Suprapubic skin (tissue), 4 donors: ENCODE measurements at regions not wholly inside any gene's neighbourhood (a gene's known extent, or its start where the extent isn't known, plus 50 kb on each side); places are given as distances from the start of the nearest gene placed in this dataset.

Source experiments
- DNase-seq, 2 donors: peaks; one replicate each; pipeline ENCODE4 v3.0.0-alpha.2; 2019; ENCODE audit warnings: low spot score in 2 of 2
- H3K27ac ChIP-seq: fragments of 200-600 bp; sonication (generic); one replicate; pipeline ENCODE4 v1.5.1; 2019
- H3K27me3 ChIP-seq: fragments of 200-600 bp; sonication (generic); one replicate; pipeline ENCODE4 v1.5.1; 2019
- H3K36me3 ChIP-seq: fragments of 200-600 bp; sonication (generic); one replicate; pipeline ENCODE4 v1.5.1; 2019
- H3K4me1 ChIP-seq: fragments of 200-600 bp; sonication (generic); one replicate; pipeline ENCODE4 v1.5.1; 2019
- H3K4me3 ChIP-seq: fragments of 200-600 bp; sonication (generic); one replicate; pipeline ENCODE4 v1.5.1; 2019; ENCODE audit warnings: mild to moderate bottlenecking
- H3K9me3 ChIP-seq: fragments of 200-600 bp; sonication (generic); one replicate; pipeline ENCODE4 v1.5.1; 2019
- EP300 ChIP-seq: sonication (generic); formaldehyde crosslinking; IDR thresholded peaks from one replicate; pipeline ENCODE4 v1.6.1; 2017; ENCODE audit warnings: antibody characterized with exemption
- POLR2A ChIP-seq, 2 donors: fragments of 450-650 bp; IDR thresholded peaks; one replicate each; pipeline ENCODE4 v1.6.1; 2017; ENCODE audit warnings: antibody characterized with exemption in 2 of 2, mild to moderate bottlenecking in 2 of 2, moderate library complexity in 2 of 2
- POLR2AphosphoS5 ChIP-seq, 3 donors: sonication (generic); formaldehyde crosslinking; IDR thresholded peaks; one replicate each; pipeline ENCODE4 v1.6.1; 2017; ENCODE audit warnings: antibody characterized with exemption in 3 of 3
- WGBS: methylation state at CpG from one replicate; pipeline ENCODE4 v1.1.5; 2018; 5-methylcytosine and 5-hydroxymethylcytosine counted together
- TF ChIP-seq, protein P1 (sequence below), 2 donors: fragments of 200-600 bp in 1 of 2; fragments of 450-650 bp in 1 of 2; sonication (generic) in 1 of 2; IDR thresholded peaks; one replicate each; pipeline ENCODE4 v1.5.1; 2016 to 2019; ENCODE audit warnings: antibody characterized with exemption in 2 of 2, mild to moderate bottlenecking in 1 of 2, moderate library complexity in 1 of 2

- Histone ChIP-seq H3K36me3 (no peaks in the 10 kb centered on the region), H3K9me3 (no peaks in the 10 kb centered on the region), H3K4me3 (no peak overlapping the region), H3K27ac (no peak overlapping the region), H3K27me3 (no peaks in the 10 kb centered on the region), H3K4me1 (no peaks in the 10 kb centered on the region)
- WGBS: 83% methylated on average over 7 of the region's 7 CpGs
- no peak for DNase-seq
- TF ChIP-seq, protein P1, sequence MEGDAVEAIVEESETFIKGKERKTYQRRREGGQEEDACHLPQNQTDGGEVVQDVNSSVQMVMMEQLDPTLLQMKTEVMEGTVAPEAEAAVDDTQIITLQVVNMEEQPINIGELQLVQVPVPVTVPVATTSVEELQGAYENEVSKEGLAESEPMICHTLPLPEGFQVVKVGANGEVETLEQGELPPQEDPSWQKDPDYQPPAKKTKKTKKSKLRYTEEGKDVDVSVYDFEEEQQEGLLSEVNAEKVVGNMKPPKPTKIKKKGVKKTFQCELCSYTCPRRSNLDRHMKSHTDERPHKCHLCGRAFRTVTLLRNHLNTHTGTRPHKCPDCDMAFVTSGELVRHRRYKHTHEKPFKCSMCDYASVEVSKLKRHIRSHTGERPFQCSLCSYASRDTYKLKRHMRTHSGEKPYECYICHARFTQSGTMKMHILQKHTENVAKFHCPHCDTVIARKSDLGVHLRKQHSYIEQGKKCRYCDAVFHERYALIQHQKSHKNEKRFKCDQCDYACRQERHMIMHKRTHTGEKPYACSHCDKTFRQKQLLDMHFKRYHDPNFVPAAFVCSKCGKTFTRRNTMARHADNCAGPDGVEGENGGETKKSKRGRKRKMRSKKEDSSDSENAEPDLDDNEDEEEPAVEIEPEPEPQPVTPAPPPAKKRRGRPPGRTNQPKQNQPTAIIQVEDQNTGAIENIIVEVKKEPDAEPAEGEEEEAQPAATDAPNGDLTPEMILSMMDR (IDR thresholded peaks at IDR 0.05): no peak
- TF ChIP-seq EP300 (no peak), POLR2A (IDR thresholded peaks at IDR 0.05) (no peak), POLR2AphosphoS5 (IDR thresholded peaks at IDR 0.05) (no peak)
Observed at GRCh38 chr11:57871231-57871630, 109.6 kb downstream of the CTNND1 start.

DNA sequence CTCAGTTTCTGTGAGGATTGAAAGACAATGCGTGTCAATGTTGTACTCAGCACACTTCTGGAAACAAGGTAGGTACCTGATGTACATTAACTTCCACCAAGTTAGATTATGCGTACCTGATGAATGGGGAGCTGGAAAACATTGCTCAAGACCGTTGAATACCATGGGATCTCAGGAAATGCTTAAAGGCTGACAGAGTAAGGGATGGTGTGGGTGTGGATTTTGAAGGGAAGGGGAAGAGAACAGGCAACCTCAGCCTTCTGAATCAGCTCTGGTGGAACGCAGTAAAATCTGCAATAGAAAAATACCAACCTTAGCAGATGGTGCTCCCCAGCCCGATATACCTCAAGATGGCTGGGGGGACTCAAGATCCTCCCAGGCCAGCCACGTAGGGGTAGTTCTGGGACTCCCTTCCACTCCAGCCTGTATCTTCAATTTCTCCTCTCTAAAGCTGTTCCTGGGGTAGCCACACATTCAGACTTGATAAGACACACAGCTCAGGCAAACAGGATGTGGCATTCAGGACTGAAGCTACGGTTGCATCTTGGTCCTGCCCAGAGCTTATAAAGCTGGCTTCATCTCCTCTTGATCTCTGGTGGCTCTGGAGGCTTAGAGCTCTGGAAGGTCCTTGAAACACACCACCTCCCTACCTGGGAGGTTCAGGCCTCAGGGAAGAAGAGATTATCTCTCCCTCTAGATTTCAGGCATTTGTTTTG is 111.8 kb downstream of the CTNND1 start:
- DNase-seq: no peak
- Histone ChIP-seq H3K4me1 (no peaks in the 10 kb centered on the region), H3K36me3 (no peaks in the 10 kb centered on the region), H3K27me3 (no peaks in the 10 kb centered on the region), H3K4me3 (no peak overlapping the region), H3K9me3 (no peaks in the 10 kb centered on the region), H3K27ac (no peak overlapping the region)
- 84% methylated on average over 7 of the region's 7 CpGs for WGBS
- TF ChIP-seq POLR2A (IDR thresholded peaks at IDR 0.05) (no peak), EP300 (no peak), POLR2AphosphoS5 (IDR thresholded peaks at IDR 0.05) (no peak)
- TF ChIP-seq, protein P1 (IDR thresholded peaks at IDR 0.05): no peak

DNA sequence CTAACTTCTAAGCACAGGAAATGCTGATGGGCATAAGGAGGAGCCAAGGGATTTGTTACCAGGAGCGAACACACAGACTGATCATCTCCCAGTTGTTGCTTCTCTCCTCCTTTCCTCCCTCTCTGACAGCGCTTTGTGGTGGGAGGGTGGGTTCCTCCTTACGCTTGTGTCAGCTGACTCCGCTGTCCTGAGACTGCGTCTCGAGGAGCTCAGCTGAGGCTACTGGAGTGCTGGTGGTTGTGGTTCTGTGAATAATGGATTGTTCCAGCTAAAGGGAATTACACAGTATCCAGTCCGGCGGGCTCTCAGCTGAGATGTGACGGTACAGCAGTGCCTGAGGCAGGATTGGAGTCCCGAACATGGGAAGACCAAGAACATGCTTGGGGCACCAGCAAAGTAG is 113.4 kb downstream of the CTNND1 start:
- H3K9me3 ChIP-seq: no peaks in the 10 kb centered on the region
- H3K27me3 ChIP-seq: no peaks in the 10 kb centered on the region
- no peak overlapping the region for H3K4me3 ChIP-seq
- no peaks in the 10 kb centered on the region for H3K4me1 ChIP-seq
- 62% methylated on average over 8 of the region's 10 CpGs for WGBS
- H3K36me3 ChIP-seq: no peaks in the 10 kb centered on the region
- TF ChIP-seq POLR2AphosphoS5 (IDR thresholded peaks at IDR 0.05) (no peak), EP300 (no peak), POLR2A (IDR thresholded peaks at IDR 0.05) (no peak)
- TF ChIP-seq, protein P1 (IDR thresholded peaks at IDR 0.05): no peak
- no peak overlapping the region for H3K27ac ChIP-seq
- no peak for DNase-seq

DNA sequence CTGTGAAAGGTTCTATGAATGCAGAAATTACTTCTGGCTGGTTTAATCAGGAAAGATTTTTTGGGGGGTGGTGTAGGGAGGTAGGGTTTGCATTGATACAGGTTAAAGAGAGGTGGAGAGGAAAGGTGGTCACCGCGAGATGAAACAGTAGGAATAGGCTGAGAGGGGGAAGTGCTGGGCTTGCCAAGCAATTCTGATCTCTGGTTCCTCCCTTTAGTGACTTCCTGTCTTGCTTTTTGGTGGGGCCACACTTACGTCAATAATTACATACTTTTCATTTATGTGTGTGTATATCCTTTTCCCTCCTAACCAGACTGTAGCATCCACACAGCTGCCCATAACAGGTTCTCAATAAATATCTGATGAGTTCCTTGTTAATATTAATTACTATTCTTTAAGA is 120.0 kb downstream of the CTNND1 start:
- 60% methylated on average over 3 of the region's 3 CpGs for WGBS
- no peak for DNase-seq
- Histone ChIP-seq H3K27me3 (no peaks in the 10 kb centered on the region), H3K4me1 (no peaks in the 10 kb centered on the region), H3K9me3 (no peaks in the 10 kb centered on the region), H3K4me3 (no peak overlapping the region), H3K27ac (no peak overlapping the region), H3K36me3 (no peaks in the 10 kb centered on the region)
- TF ChIP-seq POLR2AphosphoS5 (IDR thresholded peaks at IDR 0.05) (no peak), POLR2A (IDR thresholded peaks at IDR 0.05) (no peak), EP300 (no peak)
- TF ChIP-seq, protein P1 (IDR thresholded peaks at IDR 0.05): no peak

DNA sequence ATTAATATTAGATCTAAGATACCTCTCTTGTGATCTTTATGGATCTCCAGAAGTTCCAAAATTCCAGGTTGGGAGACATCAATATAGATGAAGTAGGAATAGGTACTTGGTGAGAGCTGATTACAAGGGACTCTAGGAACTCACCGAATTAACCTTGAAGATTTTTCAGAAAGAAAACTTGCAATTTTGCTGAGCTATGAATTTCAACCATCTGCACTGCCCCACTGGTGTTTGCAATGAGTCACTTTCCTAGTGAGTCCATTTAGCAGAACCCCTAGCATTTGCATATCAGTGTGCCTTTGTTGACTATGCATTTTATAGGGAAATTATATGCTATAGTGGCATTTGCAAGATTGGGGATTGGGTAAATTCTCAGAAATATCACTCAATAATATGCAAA is 122.0 kb downstream of the CTNND1 start:
- H3K9me3 ChIP-seq: no peaks in the 10 kb centered on the region
- no peak overlapping the region for H3K4me3 ChIP-seq
- no peak for DNase-seq
- TF ChIP-seq EP300 (no peak), POLR2AphosphoS5 (IDR thresholded peaks at IDR 0.05) (no peak)
- TF ChIP-seq, protein P1 (IDR thresholded peaks at IDR 0.05): no peak
- no peaks in the 10 kb centered on the region for H3K36me3 ChIP-seq
- H3K27me3 ChIP-seq: no peaks in the 10 kb centered on the region
- no peak overlapping the region for H3K27ac ChIP-seq
- 100% methylated on average over 1 of the region's 1 CpG for WGBS
- no peaks in the 10 kb centered on the region for H3K4me1 ChIP-seq
